Osteoblast (primary cell): ENCODE measurements at regions not wholly inside any gene's neighbourhood (a gene's known extent, or its start where the extent isn't known, plus 50 kb on each side); places are given as distances from the start of the nearest gene placed in this dataset.
"Not testable (repeated sequence)": the region's sequence is repeated elsewhere in the genome, so short reads cannot be mapped to it uniquely, and the experiment has no call there.

Source experiments
- DNase-seq: peaks from one replicate; pipeline ENCODE4 v3.0.0; 2011; ENCODE audit warnings: low spot score, mixed read lengths; ENCODE audit not compliant: insufficient read length; ENCODE audit errors: missing footprints
- H2AFZ ChIP-seq: 2 replicates; pipeline ENCODE4 v1.6.0; 2011; ENCODE audit warnings: mild to moderate bottlenecking, low read length
- H3K27ac ChIP-seq: 2 replicates; pipeline ENCODE4 v1.5.1; 2011; ENCODE audit warnings: mild to moderate bottlenecking, low read depth, low read length, moderate library complexity
- H3K27me3 ChIP-seq: 2 replicates; pipeline ENCODE4 v1.6.0; 2012; ENCODE audit warnings: mild to moderate bottlenecking, control low read depth, inconsistent platforms, low read length, moderate library complexity; ENCODE audit not compliant: insufficient read depth
- H3K36me3 ChIP-seq: 2 replicates; pipeline ENCODE4 v1.5.1; 2011; ENCODE audit warnings: mild to moderate bottlenecking, low read length, control low read depth, moderate library complexity; ENCODE audit not compliant: insufficient read depth
- H3K4me1 ChIP-seq: 2 replicates; pipeline ENCODE4 v1.5.1; 2011; ENCODE audit warnings: mild to moderate bottlenecking, low read length, control low read depth, moderate library complexity; ENCODE audit not compliant: insufficient read depth
- H3K4me2 ChIP-seq: 2 replicates; pipeline ENCODE4 v1.6.0; 2011; ENCODE audit warnings: mild to moderate bottlenecking, low read length; ENCODE audit not compliant: insufficient read depth
- H3K4me3 ChIP-seq: fragments of 200-600 bp; sonication (generic); 3 replicates; pipeline ENCODE4 v1.5.1; 2012; ENCODE audit warnings: mild to moderate bottlenecking, low read length, inconsistent platforms; ENCODE audit not compliant: insufficient read depth
- H3K79me2 ChIP-seq: 2 replicates; pipeline ENCODE4 v1.6.0; 2012; ENCODE audit warnings: mild to moderate bottlenecking, low read length, control low read depth, inconsistent platforms; ENCODE audit not compliant: insufficient read depth
- H3K9me3 ChIP-seq: 2 replicates; pipeline ENCODE4 v1.5.1; 2011; ENCODE audit warnings: low read depth, low read length, control low read depth
- H4K20me1 ChIP-seq: 2 replicates; pipeline ENCODE4 v1.6.0; 2012; ENCODE audit warnings: mild to moderate bottlenecking, low read length, control low read depth; ENCODE audit not compliant: insufficient read depth
- TF ChIP-seq, protein P1 (sequence below): IDR thresholded peaks from 2 replicates; pipeline ENCODE4 v1.5.1; 2011; ENCODE audit warnings: mild to moderate bottlenecking, low read depth, low read length, moderate library complexity; ENCODE audit errors: extremely low read depth

DNA sequence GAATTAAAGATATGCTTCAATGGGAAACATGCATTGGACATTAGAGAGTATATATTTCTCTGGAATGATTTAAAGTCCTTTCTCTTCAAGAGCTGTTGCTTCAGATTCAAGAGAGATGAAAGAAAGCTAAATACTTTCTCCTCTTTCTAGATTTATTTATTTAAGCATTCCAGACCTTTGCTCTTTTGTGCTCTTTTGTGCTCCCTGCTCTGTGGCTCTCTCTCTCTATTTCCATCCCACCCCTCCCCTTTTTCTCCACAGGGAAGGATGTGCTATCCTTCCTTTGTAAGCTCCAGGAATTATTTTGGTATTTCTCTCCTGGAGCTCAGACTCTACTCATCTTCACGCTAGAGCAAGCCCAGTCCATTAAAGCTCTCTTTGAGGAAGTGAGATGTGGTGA lies 871.9 kb upstream of the GBE1 start:
- Histone ChIP-seq H3K4me2 (no peak overlapping the region), H3K79me2 (no peaks in the 10 kb centered on the region), H3K4me1 (no peaks in the 10 kb centered on the region), H4K20me1 (no peaks in the 10 kb centered on the region), H3K9me3 (no peaks in the 10 kb centered on the region), H3K36me3 (no peaks in the 10 kb centered on the region), H3K27me3 (no peaks in the 10 kb centered on the region), H2AFZ (no peak overlapping the region), H3K27ac (no peak overlapping the region), H3K4me3 (no peak overlapping the region)
- TF ChIP-seq, protein P1, sequence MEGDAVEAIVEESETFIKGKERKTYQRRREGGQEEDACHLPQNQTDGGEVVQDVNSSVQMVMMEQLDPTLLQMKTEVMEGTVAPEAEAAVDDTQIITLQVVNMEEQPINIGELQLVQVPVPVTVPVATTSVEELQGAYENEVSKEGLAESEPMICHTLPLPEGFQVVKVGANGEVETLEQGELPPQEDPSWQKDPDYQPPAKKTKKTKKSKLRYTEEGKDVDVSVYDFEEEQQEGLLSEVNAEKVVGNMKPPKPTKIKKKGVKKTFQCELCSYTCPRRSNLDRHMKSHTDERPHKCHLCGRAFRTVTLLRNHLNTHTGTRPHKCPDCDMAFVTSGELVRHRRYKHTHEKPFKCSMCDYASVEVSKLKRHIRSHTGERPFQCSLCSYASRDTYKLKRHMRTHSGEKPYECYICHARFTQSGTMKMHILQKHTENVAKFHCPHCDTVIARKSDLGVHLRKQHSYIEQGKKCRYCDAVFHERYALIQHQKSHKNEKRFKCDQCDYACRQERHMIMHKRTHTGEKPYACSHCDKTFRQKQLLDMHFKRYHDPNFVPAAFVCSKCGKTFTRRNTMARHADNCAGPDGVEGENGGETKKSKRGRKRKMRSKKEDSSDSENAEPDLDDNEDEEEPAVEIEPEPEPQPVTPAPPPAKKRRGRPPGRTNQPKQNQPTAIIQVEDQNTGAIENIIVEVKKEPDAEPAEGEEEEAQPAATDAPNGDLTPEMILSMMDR, result no peak
- no peak for DNase-seq

DNA sequence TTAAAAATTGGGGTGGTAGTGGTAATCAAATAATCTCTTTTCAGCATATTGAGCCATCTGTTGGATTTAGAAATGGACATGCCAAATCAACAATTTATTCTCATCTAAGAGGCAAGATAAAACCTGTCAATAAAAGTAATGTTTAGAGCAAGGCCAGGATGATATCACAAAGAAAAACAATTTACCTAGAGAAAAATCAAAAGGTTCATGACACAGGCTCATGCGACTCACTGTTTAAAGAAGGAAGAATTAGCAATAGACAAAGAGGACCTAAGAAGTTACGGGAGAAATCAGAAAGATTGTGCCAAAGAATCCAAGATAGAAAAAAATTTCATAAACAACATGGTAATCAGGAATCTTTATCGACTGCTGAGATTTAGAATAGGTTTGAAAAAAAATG lies 868.5 kb upstream of the GBE1 start:
- no peak overlapping the region for H3K4me2 ChIP-seq
- H2AFZ ChIP-seq, result no peak overlapping the region
- no peaks in the 10 kb centered on the region for H3K27me3 ChIP-seq
- H3K36me3 ChIP-seq, result no peaks in the 10 kb centered on the region
- TF ChIP-seq, protein P1, result no peak
- H3K27ac ChIP-seq, result no peak overlapping the region
- no peaks in the 10 kb centered on the region for H3K79me2 ChIP-seq
- H4K20me1 ChIP-seq, result no peaks in the 10 kb centered on the region
- DNase-seq, result no peak
- H3K4me3 ChIP-seq, result no peak overlapping the region
- no peaks in the 10 kb centered on the region for H3K9me3 ChIP-seq
- no peaks in the 10 kb centered on the region for H3K4me1 ChIP-seq

DNA sequence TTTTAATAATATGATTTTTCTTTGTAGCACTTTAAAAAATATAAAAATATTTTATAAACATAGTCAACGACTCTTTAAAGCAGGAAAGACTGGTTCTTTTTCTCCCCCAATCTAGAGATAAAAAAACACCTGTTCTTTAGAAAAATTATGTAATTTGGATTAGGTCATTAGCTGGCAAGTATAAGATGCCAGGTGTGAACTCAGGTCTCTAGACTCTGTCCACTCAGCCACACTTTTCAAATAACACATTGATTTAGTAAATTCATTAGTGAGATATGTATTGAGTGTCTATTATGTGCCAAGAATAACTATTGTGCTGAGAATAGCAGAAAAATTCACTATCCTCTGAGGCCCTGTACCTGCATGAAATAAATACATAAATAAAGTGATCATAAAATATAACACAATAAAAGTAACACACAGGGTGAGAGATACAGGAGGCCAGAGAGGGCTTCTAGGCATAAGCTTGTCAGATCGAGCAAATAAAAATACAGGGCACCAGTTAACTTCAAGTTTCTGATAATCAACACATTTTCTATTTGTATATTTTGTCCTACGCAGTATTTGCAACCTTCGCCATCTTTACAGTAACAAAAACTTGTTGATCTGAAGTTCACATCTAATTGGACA lies 867.1 kb upstream of the GBE1 start:
- no peaks in the 10 kb centered on the region for H3K4me1 ChIP-seq
- H3K4me3 ChIP-seq, result no peak overlapping the region

DNA sequence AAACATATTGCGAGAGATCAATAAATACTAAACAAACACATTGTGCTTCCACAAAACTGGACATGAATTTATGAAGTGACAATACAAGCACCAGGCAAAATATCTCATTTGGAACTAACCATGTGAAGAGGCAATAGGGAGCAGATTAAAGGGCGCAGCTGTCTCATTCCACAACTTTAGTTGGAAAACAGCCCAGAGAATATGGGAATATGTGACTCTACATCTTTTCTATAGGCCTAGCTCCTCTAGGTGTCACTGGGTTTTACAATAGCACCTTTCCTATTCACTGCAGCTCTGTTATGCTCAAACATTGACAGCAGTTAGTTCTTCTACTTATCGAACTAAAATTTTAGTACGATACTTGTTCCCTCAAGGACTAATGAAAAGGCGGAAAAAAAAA lies 866.3 kb upstream of the GBE1 start:
- Histone ChIP-seq H3K36me3 (no peaks in the 10 kb centered on the region), H2AFZ (no peak overlapping the region), H3K27me3 (no peaks in the 10 kb centered on the region), H3K79me2 (no peaks in the 10 kb centered on the region), H3K4me1 (no peaks in the 10 kb centered on the region), H3K4me3 (no peak overlapping the region), H3K9me3 (no peaks in the 10 kb centered on the region), H3K4me2 (no peak overlapping the region), H4K20me1 (no peaks in the 10 kb centered on the region), H3K27ac (no peak overlapping the region)
- DNase-seq, result no peak
- TF ChIP-seq, protein P1, result no peak

More for the DNA sequence above, 867.1 kb upstream of the GBE1 start:
- Histone ChIP-seq H3K27ac (no peak overlapping the region), H3K4me2 (no peak overlapping the region), H3K9me3 (no peaks in the 10 kb centered on the region), H4K20me1 (no peaks in the 10 kb centered on the region), H3K27me3 (no peaks in the 10 kb centered on the region), H2AFZ (no peak overlapping the region), H3K36me3 (no peaks in the 10 kb centered on the region), H3K79me2 (no peaks in the 10 kb centered on the region)
- TF ChIP-seq, protein P1, result no peak
- no peak for DNase-seq

DNA sequence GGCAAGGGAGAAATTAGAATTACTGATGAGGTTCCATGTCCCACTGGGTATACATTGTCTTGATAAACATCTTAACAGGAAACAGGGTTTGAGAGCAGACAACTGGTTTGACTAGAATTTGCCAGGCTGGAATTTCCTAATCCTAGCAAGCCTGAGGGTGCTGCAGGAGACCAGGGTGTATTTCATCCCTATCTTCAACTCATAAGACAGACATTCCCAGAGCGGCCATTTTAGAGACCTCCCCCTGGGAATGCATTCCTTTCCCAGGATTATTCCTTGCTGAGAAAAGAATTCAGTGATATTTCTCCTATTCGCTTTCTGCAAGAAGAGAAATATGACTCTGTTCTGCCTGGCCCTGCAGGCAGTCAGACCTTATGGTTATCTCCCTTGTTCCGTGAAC lies 859.3 kb upstream of the GBE1 start:
- H3K4me3 ChIP-seq, H3K9me3 ChIP-seq, H3K27me3 ChIP-seq, H2AFZ ChIP-seq, DNase-seq, H3K27ac ChIP-seq, H3K4me2 ChIP-seq, H3K36me3 ChIP-seq, H4K20me1 ChIP-seq, H3K79me2 ChIP-seq, H3K4me1 ChIP-seq: not testable (repeated sequence)
